ENCODE measurements at regions not wholly inside any gene's neighbourhood (a gene's known extent, or its start where the extent isn't known, plus 50 kb on each side); places are given as distances from the start of the nearest gene placed in this dataset.
"Not testable (repeated sequence)": the region's sequence is repeated elsewhere in the genome, so short reads cannot be mapped to it uniquely, and the experiment has no call there.

DNA sequence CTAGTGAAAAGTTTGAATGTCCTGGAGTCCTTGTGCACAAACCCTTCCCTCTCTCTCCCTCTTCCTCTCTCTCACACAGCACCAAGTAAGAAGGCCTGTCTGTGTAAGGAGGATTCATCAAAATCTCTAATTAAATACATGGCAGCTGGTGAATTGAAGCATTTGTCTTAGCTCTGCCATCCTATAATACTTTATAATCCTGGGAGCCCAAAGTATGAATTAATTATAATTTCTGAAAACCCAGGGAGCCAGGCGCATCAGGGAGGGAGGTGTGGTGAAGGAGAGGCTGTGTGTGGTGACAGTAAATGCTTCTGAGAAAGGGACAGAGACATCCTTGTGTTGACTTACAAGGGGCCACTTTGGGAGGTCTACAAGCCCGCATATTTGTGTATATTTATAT is 691.4 kb upstream of the EEF2KMT start:
- no peak for DNase-seq

GRCh38 chr16:5781436-5781835 is 683.8 kb upstream of the EEF2KMT start:
- no peak for DNase-seq

DNA sequence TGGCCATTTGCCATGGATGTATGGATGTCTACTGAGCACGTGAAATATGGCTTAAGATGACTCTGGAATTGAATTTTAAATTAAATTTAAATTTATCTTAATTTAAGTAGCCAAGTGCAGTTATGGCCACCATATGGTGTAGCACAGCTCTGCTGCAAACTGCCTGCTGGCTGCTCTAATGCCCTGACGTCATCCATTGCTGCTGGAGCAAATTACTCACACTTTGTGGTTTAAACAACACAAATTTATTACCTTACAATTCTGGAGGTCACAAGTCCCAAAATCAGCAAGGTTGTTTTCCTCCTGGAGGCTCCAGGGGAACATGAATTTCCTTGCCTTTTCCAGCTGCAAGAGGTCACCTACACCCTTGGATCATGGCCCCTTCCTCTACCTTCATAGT is 679.3 kb upstream of the EEF2KMT start:
- DNase-seq: no peak

GRCh38 chr16:5775916-5776315 is 678.3 kb upstream of the EEF2KMT start:
- DNase-seq: no peak

GRCh38 chr16:5770118-5770517 is 672.5 kb upstream of the EEF2KMT start:
- DNase-seq: no peak

DNA sequence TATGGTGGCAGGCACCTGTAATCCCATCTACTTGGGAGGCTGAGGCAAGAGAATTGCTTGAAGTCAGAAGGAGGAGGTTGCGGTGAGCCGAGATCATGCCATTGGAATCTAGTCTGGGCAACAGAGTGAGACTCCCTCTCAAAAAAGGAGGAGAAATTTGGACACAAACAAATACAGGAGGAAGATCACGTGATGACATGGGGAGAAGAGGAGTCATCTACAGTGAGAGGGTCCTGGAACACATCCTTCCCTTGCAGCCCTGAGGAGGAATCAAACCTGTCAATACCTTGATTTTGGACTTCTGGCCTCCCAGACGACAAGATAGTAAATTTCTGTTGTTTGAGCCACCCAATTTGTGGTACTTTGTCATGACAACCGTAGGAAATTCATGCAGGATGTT is 671.9 kb upstream of the EEF2KMT start:
- no peak for DNase-seq

- DNase-seq: no peak
Measured at GRCh38 chr16:5768445-5768844, 670.9 kb upstream of the EEF2KMT start.

DNA sequence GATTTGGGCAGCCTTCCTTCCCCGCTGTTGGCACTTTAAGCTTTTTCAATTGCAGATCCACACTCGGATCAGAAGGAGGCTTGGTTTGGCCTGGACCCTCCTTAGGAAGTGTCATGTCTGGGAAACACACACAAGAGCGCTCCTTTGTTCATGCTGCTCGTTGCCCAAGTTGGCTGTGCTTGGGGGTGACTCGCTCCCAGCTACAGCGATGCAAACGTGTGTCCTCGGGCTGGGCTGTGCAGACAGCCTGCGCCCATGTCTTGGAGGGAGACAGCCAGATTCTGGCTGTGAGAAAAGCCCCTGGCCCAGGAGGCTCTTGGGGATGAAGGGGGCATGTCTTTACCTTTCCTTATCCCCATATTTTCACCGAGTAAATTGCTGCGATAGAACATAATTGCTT is 665.6 kb upstream of the EEF2KMT start:
- no peak for DNase-seq

DNA sequence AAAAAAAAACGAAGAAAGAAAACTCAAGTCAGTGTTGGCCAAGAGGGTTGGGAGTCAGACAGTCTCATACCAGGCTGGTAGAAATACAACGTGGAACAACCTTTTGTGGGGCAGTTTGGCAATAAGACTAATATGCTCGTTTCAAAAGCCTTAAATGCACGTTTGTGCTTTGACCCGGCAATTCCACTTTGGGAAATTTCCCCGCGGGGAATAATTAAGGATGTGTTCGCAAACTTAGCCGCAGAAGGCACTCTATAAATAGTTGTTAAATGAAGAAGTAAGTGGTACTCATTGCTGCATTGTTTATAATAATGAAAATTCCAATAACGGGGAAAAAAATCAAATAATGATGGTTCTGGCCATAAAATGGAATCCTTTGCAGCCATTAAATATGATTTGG is 664.8 kb upstream of the EEF2KMT start:
- no peak for DNase-seq

- DNase-seq: no peak
Measured at GRCh38 chr16:5761592-5761991, 664.0 kb upstream of the EEF2KMT start.

DNA sequence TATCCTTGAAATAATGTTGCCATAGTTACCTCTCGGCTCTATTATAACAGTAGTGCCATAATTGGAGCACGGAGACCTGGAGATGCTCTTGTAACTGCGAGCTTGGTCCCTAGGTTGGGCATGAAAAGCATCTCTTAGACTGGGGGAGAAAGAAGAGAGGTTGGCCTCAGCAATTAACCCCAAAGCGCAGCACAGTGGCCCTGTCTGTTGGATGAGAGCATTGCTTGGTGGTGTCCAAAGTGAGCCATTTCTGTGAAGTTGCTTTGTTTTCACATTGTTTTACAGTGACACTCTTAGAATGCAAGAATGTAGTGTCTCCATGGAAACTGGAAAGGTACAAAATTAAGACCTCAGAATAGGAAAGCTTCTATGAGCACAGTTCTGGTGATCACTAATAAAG is 660.7 kb upstream of the EEF2KMT start:
- DNase-seq: no peak

DNA sequence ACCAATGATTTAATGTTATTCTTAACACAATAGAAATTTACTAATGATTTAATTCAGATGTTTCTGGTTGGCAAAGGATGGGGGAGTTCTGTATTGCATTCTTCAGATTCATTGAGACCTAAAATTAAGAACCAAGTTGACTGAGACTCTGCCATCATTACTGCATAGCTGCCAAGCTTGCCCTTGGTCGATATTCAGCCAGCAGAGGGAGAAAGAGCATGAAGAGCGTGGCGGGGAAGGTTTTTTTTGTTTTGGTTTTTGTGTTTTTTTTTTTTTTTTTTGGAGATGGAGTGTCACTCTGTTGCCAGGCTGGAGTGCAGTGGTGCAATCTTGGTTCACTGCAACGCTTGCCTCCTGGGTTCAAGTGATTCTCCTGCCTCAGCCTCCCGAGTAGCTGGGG is 659.4 kb upstream of the EEF2KMT start:
- no peak for DNase-seq

GRCh38 chr16:5753381-5753780 is 655.8 kb upstream of the EEF2KMT start:
- no peak for DNase-seq

- no peak for DNase-seq
Measured at GRCh38 chr16:5751216-5751615, 653.6 kb upstream of the EEF2KMT start.

GRCh38 chr16:5750439-5750838 is 652.8 kb upstream of the EEF2KMT start:
- not testable (repeated sequence) for DNase-seq

- no peak for DNase-seq
Measured at GRCh38 chr16:5738586-5738985, 641.0 kb upstream of the EEF2KMT start.

GRCh38 chr16:5736209-5736930 is 638.8 kb upstream of the EEF2KMT start:
- DNase-seq: no peak

GRCh38 chr16:5735444-5735843 is 637.8 kb upstream of the EEF2KMT start:
- DNase-seq: no peak

- no peak for DNase-seq
Measured at GRCh38 chr16:5730783-5731182, 633.2 kb upstream of the EEF2KMT start.

DNA sequence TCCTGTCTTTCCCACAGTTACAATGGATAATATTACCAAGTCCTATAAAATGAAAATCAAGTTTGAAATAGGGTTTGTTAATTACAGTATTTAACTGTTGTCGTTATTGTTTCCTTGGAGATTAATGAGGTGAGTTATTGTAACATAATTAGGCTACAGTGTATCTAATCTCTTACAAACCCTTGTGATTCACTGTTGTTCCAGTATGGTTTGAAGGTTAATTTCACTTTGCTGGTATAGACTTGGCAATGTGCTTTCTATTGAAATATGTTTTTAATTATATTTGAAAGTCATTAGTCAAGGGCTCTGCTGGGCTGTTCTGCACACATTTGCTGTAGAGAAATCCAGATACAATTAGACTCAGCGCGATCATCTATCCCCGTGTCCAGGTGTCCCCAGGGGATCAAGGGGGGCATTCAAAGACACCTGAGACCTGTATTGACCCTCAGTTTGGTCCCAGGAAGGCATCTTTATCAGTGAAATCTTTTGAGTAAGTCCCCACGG is 624.6 kb upstream of the EEF2KMT start:
- no peak for DNase-seq

DNA sequence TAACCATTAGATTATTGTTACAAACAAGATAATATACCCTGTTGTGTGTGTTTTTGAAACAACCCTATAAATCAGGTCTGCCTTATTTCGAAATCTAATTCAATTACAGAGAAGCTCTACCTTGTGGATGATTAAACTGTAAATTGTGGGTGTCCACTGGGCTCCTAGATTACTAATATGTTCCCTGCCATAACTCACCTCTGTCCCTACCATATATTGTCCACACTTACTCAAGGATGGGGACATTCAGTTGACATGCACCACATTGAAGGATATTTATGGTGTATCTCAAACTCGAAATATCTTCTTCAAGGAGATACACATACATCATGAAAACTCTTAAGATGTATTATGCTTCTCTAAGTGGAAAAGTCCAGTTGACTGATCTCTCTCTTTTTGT is 617.6 kb upstream of the EEF2KMT start:
- no peak for DNase-seq

DNA sequence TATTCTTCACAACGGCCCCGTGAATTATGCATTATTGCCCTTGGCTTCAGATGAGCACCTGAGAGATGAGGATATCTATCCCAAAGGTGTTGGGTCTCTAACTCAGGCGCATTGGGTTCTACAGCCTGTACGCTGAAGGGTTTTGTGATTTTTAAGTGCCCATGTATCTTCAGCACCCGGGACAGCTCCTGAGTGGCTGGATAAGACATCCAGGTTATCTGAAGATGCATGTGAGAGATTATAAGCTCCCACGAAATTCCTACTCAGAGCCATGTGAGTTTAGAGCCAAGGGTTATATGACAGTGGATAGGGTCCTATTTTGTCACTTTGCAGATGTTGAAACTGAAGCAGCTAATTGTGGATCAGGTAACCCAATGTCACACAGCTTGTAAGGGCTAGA is 612.3 kb upstream of the EEF2KMT start:
- DNase-seq: no peak

DNA sequence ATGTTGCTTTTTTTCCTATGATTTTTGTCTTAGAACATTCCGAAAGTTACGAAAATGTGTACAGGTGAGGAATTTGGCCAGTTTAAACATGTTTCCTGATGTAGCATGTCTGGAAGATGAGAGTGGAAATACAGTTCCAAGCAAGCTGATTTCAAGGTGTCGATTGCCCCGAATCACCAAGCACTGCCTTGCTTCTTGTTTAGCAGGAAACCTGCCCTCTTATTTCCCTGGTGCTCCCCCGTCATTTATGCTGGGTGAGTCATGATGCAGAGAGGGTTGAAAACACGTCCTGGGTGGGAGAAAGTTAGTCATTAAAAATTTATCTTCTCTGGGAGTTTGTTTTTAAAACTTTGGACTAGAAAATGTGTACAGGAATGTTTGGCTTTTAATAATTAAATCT is 608.6 kb upstream of the EEF2KMT start:
- DNase-seq: no peak

GRCh38 chr16:5704271-5704670 is 606.7 kb upstream of the EEF2KMT start:
- no peak for DNase-seq

DNA sequence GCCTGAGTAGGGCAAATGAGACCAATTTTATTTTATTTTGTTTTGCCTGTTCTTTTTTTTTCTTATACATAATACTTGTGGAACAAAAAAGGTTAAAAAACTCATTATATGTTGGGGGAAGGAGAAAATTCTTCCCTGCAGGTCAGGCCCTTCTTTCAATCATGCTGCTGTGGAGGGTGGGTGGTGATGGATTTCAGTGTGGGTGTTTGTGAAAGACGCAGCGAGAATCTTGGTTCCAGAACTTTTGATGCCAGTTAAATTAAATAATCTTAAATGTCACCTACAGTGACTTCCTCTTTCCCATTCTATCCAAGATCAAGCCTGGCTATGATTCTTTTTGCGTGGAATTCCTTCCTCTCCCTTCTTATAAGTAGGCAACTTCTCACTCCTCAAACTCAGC is 595.8 kb upstream of the EEF2KMT start:
- no peak for DNase-seq

Measured in effector CD4-positive, alpha-beta T cell (primary cell).